ENCODE measurements at regions not wholly inside any gene's neighbourhood (a gene's known extent, or its start where the extent isn't known, plus 50 kb on each side); places are given as distances from the start of the nearest gene placed in this dataset.
"Not testable (repeated sequence)": the region's sequence is repeated elsewhere in the genome, so short reads cannot be mapped to it uniquely, and the experiment has no call there.

DNA sequence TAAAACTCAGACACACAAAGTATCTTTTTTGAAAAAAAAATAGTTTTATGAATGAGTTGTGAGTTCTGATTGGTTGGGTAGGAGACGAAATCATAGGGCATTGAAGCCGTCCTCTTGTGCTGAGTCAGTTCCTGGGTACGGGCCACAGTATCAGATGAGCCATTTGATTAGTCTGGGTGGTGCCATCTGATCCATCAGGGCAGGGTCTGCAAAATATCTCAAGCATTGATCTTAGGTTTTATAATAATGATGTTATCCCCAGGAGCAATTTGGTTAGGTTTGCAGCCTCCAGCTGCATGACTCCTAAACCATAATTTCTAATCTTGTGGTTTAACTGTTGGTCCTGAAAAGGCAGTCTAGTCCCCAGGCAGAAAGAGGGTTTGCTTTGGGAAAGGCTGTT lies 1310.6 kb downstream of the SLITRK1 start:
- no peak for DNase-seq (ENCODE audit: low spot score)

DNA sequence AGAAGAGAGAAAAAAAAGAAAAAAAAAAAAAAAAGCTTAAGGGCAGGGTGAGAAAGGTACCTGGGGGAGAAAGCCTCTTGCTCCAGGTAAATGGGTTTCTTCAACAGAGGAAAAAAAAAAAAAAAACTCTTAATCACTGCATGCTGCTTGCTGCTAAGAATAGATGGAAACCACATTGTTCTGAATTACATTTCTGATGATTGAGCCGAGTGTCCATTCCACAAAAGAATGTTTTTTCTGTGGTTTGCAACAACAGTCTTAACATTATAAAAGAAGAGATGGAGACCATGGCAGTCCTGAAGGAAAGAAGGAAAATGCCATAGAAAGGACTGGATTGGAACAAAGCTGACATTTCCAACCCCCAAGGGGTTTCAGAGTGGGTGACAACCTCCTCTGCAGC lies 1312.7 kb downstream of the SLITRK1 start:
- no peak for DNase-seq (ENCODE audit: low spot score)

DNA sequence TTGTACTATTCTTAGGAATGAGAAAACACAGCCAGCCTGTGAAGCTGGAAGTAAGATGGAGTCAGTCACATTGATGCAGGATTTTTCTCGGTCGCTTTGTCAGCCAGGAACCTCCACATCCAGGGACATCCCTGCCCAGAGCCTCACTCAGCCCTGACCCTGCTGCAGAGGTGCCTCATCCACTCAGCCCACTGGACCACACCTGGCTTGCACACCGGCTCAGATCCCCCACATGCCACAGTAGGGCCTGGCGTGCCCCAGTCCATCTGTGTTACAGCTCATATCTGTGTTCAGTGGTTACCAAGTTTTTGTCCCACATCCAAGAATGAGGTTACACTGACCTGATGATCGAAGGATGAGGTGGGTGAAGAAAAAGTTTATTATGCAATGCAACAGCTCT lies 1315.4 kb downstream of the SLITRK1 start:
- DNase-seq (ENCODE audit: low spot score): no peak

DNA sequence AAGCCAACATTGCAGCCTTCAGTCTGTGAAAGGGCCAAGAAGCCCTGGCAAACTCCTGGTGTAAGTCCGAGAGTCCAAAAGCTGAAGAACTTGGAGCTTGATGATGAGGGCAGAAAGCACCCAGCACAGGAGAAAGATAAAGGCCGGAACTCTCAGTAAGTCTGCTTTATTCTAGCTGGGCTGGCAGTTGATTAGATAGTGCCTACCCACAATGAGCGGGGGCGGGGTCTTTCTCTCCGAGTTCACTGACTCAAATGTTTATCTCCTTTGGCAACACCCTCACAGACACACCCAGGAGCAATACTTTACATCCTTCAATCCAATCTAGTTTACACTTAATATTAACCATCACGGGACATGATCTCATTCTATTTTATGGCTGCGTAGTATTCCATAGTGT lies 1317.1 kb downstream of the SLITRK1 start:
- no peak for DNase-seq (ENCODE audit: low spot score)

DNA sequence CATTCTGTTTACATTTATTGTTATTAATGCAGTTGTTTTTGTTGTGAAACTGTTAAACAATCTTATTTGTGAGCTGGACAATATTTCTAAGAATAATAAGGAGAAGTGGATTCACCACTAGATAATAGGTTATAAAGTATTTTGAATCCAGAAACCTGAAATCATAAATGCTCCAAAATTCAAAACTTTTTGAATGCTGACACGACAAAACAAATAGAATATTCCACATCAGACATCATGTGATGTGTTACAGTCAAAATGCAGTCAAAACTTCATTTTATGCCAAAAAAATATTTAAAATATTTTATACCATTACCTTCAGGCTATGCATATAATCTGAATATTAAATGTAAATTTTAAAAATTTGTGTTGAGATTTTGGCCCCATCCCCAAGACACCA lies 1321.4 kb downstream of the SLITRK1 start:
- DNase-seq (ENCODE audit: low spot score): no peak

DNA sequence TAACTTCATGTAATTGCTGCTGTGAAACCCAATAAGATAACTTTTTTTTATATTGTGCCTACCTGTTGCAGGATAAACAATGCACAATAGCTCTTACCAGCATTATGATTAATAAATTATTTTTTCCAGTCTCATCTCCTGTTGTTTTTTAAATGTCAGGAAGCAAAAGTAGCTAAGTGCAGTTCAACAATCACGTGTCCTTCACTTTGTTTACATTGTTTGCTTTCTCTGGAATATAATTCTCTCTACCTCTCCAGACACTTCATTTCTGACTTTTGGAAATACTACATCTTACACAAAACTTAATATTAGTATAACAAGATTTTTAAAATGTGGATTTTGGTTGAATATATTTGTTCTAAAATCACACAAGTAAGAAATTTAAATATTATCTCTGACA lies 1359.4 kb downstream of the SLITRK1 start:
- no peak for DNase-seq (ENCODE audit: low spot score)

DNA sequence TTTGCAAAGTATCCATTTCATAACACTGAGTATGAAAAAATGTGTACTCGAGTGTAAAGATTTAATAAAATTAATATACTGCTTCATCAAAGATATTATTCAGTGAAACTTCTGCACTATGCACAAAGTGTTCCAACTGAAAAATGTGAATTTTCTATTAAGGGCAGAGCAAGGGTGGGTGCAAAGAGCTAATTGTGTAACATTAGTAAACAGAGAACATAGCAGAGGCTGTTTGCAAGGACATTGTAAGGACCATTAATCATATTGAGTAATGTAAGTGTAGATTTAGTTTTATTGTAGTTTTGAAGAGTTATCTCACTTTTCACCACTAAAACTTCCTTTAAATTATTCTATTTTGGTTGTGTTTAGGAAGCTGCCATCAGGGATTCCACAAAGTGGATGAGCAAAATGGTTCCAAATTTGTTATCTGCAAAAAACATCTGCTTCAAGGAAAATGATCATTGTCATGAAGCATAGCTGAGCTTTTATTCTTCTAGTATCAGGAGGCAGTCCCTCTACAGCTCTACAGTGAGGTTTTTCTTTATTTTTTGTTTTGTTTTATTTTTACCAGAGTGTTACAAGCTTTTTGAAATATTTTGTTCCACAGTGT lies 1375.4 kb downstream of the SLITRK1 start:
- no peak for DNase-seq (ENCODE audit: low spot score)

DNA sequence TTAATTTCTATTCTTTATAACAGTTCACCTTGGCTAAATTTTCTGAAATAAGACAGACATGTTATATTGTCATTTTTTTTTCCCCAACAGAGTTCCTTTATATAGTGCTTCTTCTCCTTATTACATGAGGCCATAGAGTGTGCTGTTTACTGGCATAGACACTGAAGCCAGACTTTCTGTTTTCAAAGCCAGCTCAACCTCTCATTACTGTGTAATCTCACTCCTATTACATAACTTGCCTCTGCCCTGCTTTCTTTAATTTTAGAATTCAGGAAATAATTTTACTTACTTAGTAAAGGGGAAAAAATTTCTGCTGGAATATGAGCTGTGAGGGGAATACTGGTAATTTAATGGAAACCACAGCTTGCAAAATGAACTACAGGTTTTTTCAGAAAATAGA lies 1380.4 kb downstream of the SLITRK1 start:
- no peak for DNase-seq (ENCODE audit: low spot score)

DNA sequence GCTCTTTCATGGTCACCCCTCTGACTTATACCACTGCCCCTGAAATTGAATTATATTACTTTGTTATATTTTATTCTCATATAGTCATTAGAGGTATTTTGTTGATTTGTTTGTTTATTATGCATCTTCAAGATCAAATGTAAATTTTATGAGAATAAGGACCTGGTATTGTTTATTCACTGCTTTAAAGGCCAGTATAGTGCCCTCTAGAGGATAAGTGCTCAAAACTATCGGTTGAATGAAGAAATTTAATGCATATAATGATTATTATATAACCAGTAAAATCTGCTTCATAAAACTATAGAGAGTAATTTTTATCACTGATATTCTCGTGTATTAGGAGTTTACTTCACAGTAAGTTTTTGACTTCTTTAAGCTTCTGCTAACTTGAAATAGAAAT lies 1401.9 kb downstream of the SLITRK1 start:
- DNase-seq (ENCODE audit: low spot score): no peak

DNA sequence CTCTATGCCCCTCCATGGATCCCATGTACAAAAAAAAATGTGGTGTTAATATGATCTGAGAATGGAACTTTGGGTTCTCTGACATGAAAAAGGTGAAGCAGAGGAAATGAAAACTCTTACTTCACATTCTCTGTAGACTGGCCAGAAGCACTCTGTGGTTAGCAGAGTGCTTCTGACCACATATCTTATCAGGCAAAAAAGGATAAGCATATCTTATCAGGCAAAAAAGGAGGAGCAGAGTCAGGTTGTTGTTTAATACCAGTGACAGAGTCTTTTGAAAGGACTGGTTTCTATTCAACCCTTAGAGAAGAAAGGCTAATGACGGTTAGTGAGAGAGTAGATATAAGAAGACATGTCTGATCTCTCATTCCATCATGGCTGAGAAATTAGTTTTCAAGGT lies 1404.8 kb downstream of the SLITRK1 start:
- no peak for DNase-seq (ENCODE audit: low spot score)

DNA sequence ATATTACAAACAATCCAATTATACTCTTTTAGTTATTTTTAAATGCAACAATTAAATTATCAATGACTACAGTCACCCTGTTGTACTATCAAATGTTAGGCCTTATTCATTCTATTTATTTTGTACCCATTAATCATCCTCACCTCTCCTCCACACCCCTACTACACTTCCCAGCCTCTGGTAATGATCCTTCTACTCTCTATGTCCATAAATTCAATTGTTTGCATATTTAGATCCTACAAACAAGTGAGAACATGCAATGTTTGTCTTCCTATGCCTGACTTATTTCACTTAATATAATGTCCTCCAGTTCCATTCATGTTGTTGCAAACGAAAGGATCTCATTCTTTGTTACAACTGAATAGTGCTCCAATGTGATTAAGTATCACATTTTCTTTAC lies 1414.6 kb downstream of the SLITRK1 start:
- DNase-seq (ENCODE audit: low spot score): no peak

DNA sequence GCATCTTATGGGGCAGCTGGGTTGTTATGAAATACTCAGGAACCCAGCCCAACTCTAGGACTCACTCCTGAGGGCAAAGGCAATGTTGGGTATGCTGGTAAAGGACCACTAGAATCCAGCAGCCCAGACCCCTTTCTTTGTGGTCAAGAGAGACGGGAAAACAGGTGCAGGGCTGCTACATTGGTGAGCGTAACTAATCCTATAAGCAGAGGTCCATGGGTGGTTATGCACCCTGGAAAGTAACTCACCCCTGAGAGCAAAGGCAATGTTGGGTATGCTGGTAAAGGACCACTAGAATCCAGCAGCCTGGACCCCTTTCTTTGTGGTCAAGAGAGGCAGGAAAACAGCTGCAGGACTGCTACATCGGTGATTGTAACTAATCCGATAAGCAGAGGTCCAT lies 1422.7 kb downstream of the SLITRK1 start:
- DNase-seq (ENCODE audit: low spot score): not testable (repeated sequence)

DNA sequence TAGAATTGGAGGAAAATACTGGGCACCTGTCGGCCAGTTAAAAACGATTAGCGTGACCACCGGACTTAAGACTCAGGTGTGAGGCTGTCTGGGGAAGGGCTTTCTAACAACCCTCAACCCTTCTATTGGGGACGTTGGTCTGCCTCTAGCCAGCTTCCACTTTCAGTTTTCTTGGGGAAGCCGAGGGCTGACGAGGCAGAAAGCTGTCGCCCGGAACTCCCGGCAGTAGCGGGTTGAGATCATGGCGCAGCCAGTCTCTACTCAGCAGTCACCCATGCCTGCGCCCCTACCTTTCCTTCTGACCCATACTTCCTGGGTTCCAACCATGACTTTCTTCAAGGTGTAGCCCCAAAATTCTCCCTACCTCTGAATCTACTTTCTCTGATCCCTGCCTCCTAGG lies 1424.1 kb downstream of the SLITRK1 start:
- DNase-seq (ENCODE audit: low spot score): no peak

DNA sequence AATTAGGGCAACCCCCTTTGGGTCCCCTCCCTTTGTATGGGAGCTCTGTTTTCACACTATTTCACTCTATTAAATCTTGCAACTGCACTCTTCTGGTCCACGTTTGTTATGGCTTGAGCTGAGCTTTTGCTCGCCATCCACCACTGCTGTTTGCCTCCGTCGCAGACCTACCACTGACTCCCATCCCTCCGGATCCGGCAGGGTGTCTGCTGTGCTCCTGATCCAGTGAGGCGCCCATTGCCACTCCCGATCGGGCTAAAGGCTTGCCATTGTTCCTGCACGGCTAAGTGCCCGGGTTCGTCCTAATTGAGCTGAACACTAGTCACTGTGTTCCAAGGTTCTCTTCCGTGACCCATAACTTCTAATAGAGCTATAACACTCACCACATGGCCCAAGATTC lies 1424.7 kb downstream of the SLITRK1 start:
- DNase-seq (ENCODE audit: low spot score): not testable (repeated sequence)

DNA sequence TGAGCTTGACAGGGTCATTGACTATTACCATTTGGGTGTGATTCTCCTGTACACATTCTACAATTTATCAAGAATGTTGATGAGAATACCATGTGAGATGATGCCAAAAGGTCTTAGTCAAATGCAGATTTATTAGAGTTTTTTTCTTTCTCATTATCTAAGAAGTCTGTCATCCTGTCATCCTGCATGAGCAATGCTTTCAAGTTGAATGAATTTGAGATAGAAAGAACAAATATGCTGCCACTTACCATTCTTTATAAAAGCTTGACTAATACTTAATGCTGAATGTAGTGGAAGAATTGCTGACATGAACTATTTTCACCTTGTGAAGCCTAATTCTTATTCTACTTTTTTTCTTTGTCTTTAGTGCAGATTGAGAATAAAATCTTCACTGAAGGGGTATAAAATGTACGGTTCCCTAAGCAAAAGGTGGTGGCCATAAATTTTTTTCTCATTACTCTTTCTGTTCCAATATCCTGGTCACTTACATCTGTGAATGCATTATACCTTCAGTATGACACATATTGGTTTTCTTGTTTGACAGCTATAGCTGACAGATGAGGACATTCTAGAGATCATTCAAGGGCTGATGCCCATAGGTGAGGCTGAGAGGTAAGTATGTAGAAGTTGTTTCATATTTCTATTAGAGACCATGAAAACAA lies 1434.7 kb downstream of the SLITRK1 start:
- DNase-seq (ENCODE audit: low spot score): no peak

DNA sequence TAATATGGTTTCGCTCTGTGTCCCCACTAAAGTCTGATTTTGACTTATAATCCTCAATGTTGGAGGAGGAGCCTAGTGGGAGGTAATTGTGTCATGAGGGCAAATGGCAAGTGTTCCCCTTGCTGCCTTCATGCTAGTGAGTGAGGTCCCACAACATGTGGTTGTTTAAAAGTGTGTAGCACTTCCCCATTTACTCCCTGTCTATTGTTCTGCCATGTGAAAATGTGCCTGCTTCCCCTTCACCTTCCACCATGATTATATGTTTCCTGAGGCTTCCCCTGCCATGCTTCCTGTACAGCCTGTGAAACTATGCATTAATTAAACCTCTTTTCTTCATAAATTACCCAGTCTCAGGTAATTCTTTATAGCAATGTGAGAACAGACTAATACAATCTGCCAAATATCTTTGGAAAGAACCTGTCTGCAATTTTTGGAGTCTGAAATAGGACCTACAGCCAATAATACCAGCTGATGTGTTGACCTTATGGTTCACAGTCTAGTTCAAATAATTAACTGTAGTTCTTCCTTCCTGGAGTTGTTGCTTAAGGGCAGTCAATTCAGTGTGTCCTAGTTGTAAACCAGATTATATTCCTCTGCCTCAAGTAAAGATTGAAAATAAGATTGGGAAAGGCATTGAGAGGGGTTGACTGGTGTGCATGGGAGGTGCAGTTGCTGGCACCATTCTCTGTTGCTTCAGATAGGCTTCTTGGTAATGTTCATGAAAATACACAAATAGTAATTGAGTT lies 1442.9 kb downstream of the SLITRK1 start:
- no peak for DNase-seq (ENCODE audit: low spot score)

DNA sequence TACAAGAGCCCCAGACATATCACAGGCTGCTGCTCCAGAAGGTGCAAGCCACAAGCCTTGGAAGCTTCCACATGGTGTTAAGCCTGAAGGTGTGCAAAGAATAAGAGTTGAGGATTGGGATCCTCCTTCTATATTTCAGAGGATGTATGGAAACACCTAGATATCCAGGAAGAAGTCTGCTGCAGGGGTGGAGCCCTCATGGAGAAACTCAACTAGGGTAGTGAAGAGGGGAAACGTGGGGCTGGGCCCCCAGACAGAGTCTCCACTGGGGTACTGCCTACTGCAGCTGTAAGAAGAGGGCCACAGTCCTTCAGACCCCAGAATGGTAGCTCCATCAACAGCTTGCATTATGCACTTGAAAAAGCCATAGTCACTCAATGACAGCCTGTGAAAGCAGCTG lies 1444.0 kb downstream of the SLITRK1 start:
- no peak for DNase-seq (ENCODE audit: low spot score)

DNA sequence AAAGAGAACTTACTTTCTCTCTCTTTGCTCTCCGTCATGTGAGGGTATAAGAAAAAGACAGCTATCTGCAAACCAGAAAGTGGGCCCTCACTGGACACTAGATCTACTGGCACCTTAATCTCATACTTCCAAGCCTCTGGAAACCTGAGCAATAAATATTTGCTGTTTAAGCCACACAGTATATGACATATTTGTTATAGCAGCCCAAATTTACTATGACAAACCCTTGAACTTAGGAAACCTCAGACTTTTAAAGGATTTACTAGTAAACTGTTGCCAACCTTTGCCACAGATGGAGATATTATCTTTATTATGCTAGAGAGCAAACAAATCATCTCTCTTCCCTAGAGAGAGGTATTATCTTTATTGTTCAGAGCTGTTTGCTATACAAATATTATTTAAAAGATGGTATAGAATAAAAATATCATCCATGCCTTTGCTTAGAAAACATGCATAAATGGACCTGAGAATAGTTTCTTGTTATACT lies 1446.1 kb downstream of the SLITRK1 start:
- DNase-seq (ENCODE audit: low spot score): no peak

DNA sequence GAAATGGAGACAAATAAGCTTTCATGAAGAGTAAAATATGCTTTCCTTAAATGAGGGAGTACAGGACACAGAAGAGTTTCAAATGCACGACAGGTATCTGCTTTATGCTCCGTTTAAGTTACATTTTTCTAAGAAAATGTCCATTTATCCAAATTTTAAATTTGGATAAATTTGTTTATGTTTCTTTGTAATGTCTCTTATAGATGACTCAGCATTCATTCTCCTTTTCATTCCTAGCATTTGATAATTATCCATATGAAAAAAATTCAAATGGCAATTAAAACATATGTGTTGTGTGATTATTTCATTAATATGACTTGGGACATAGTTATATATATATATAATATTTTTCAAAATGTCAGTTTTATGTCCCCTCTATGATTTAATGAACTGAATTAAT lies 1449.3 kb downstream of the SLITRK1 start:
- DNase-seq (ENCODE audit: low spot score): no peak

DNA sequence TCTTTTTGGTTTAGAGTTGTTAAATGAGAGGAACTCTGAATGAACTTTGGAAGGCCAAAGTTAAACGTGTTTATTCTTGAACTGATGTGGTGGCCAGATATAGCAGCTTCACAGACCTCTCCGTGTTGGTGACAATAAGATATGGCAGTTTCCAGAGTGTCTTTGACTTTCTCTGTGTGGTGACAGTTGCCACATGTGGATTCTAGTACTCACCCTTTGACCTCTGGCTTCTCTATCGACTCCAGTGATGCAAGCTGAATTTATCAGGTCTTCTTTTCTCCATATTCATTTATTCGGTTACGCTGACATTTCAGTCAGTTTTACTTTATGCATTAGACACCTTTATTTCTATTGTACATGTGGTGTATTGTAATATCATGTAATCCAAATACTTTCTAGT lies 1469.5 kb downstream of the SLITRK1 start:
- DNase-seq (ENCODE audit: low spot score): no peak

DNA sequence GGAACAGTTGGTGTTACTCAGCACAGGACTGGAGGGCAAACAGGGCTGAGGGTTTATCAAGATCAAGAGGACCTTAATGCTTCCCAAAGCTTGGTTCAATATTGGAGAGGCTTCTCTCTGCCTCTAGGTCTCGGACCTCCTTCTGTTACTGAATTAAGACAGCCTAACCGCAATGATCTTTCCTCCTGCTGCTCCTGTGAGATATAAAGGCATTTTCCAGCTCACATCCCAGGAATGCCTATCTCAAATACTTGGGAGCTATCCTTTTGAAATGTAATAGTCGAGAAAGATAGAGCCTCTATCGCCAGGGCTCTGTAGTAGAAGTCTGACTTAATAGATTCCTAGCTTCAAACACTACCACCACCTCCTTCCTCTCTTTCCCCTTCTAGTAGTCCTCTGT lies 1475.0 kb downstream of the SLITRK1 start:
- no peak for DNase-seq (ENCODE audit: low spot score)

DNA sequence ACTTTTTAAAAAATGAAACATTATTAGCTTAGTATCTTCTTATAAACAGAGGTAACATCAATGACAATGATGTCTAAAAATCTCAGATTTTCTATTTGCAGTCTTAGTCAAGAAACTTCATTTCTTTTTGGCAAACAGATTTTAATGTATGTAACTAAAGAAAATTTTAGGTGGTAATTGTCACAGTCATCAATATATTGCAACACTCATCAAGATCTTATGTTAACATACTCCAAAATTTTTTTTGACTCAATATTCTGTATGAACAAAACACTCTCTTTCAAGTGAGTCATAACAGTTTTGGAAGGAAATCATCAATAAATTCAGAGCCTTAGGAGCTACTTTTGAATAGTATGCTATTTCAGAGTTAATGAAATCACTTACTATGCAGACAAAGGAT lies 1507.6 kb downstream of the SLITRK1 start:
- no peak for DNase-seq (ENCODE audit: low spot score)

DNA sequence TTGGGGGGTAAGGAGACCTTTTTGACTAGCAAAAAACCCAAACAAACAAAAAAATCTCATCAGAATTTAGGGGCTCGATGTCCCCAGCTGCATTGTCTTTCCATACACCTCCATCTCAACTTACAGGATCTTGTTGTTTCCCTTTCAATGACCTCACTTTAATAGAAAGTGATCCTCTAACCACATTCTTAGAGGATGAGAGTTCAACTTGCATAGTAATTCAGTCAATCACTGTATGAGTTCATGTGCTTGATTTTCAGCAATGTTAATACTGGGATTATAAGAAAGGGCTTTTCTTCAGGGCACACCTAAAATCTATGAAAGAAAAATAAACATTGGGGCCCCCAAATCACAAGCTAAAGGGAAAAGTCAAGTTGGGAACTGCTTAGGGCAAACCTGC lies 1512.0 kb downstream of the SLITRK1 start:
- DNase-seq (ENCODE audit: low spot score): no peak
